Bronchial epithelial cell (primary cell): ENCODE measurements at regions not wholly inside any gene's neighbourhood (a gene's known extent, or its start where the extent isn't known, plus 50 kb on each side); places are given as distances from the start of the nearest gene placed in this dataset.

Experiments
- DNase-seq: peaks from one replicate; pipeline ENCODE4 v3.0.0-alpha.2; 2010; ENCODE audit warnings: low read depth
- FAIRE-seq: peaks from 2 replicates; lab custom pipeline; 2011; peaks lifted over from hg19 to GRCh38; lab: Jason Lieb, UNC
- H3K27me3 ChIP-seq: 2 replicates; pipeline ENCODE4 v1.5.1; 2011; ENCODE audit warnings: low read length; ENCODE audit not compliant: control insufficient read depth, insufficient read depth
- H3K36me3 ChIP-seq: 2 replicates; pipeline ENCODE4 v1.5.1; 2011; ENCODE audit warnings: low read length; ENCODE audit not compliant: control insufficient read depth, insufficient read depth
- H3K4me3 ChIP-seq: 2 replicates; pipeline ENCODE4 v1.5.1; 2011; ENCODE audit warnings: mild to moderate bottlenecking, low read depth, low read length, control low read depth
- CTCF ChIP-seq: IDR thresholded peaks from 2 replicates; pipeline ENCODE4 v1.5.1; 2011; ENCODE audit warnings: mild to moderate bottlenecking, moderate library complexity, low read length, control low read depth, inconsistent platforms; ENCODE audit not compliant: insufficient read depth, severe bottlenecking

GRCh38 chr6:149127212-149127611, 190.3 kb upstream of the TAB2 start:
- no peak for TF ChIP-seq CTCF
- DNase-seq = peak; percentile 40
- no peak for FAIRE-seq
- Histone ChIP-seq H3K27me3 (no peaks in the 10 kb centered on the region), H3K4me3 (no peak overlapping the region), H3K36me3 (no peaks in the 10 kb centered on the region)

GRCh38 chr6:149128489-149129145, 188.9 kb upstream of the TAB2 start:
- TF ChIP-seq CTCF = no peak
- FAIRE-seq = no peak
- no peaks in the 10 kb centered on the region for H3K27me3 ChIP-seq
- DNase-seq = no peak
- H3K4me3 ChIP-seq = no peak overlapping the region
- H3K36me3 ChIP-seq = no peaks in the 10 kb centered on the region

GRCh38 chr6:149129371-149130077, 188.0 kb upstream of the TAB2 start:
- DNase-seq (peak; percentile 88), FAIRE-seq (no peak)
- no peaks in the 10 kb centered on the region for H3K36me3 ChIP-seq
- no peak overlapping the region for H3K4me3 ChIP-seq
- TF ChIP-seq CTCF = no peak
- no peaks in the 10 kb centered on the region for H3K27me3 ChIP-seq

GRCh38 chr6:149130090-149130489, 187.4 kb upstream of the TAB2 start:
- DNase-seq = no peak
- Histone ChIP-seq H3K4me3 (no peak overlapping the region), H3K36me3 (no peaks in the 10 kb centered on the region), H3K27me3 (no peaks in the 10 kb centered on the region)
- no peak for TF ChIP-seq CTCF
- no peak for FAIRE-seq

- FAIRE-seq (no peak), DNase-seq (peak; percentile 22)
- H3K4me3 ChIP-seq = no peak overlapping the region
- H3K27me3 ChIP-seq = no peaks in the 10 kb centered on the region
- no peaks in the 10 kb centered on the region for H3K36me3 ChIP-seq
- no peak for TF ChIP-seq CTCF
Measured at GRCh38 chr6:149130508-149130907, 187.0 kb upstream of the TAB2 start.
